Glutamatergic neuron (in vitro differentiated cells): ENCODE measurements at regions not wholly inside any gene's neighbourhood (a gene's known extent, or its start where the extent isn't known, plus 50 kb on each side); places are given as distances from the start of the nearest gene placed in this dataset.
A peak's percentile ranks its signal among the peaks of the same experiment; 100 is the strongest.

ENCODE experiments used
- DNase-seq: peaks from one replicate; pipeline ENCODE4 v3.0.0; 2022
- H3K27ac Mint-ChIP-seq: one replicate; pipeline ENCODE4 v1.8.0; 2020; ENCODE audit warnings: mild to moderate bottlenecking, mixed read lengths, inconsistent platforms; ENCODE audit not compliant: unreplicated experiment
- H3K27me3 Mint-ChIP-seq: one replicate; pipeline ENCODE4 v1.8.0; 2020; ENCODE audit warnings: mild to moderate bottlenecking, moderate library complexity, mixed read lengths, inconsistent platforms; ENCODE audit not compliant: unreplicated experiment
- H3K36me3 Mint-ChIP-seq: one replicate; pipeline ENCODE4 v1.8.0; 2020; ENCODE audit warnings: mild to moderate bottlenecking, mixed read lengths, inconsistent platforms; ENCODE audit not compliant: unreplicated experiment
- H3K4me1 Mint-ChIP-seq: one replicate; pipeline ENCODE4 v1.8.0; 2020; ENCODE audit warnings: mild to moderate bottlenecking, low read depth, mixed read lengths, inconsistent platforms; ENCODE audit not compliant: unreplicated experiment
- H3K4me3 Mint-ChIP-seq: one replicate; pipeline ENCODE4 v1.8.0; 2020; ENCODE audit warnings: mild to moderate bottlenecking, mixed read lengths, inconsistent platforms; ENCODE audit not compliant: unreplicated experiment
- H3K9me3 Mint-ChIP-seq: one replicate; pipeline ENCODE4 v1.8.0; 2020; ENCODE audit warnings: mild to moderate bottlenecking, moderate library complexity, mixed read lengths, inconsistent platforms; ENCODE audit not compliant: unreplicated experiment
- TF ChIP-seq, protein P1 (sequence below): fragments of 200-600 bp; sonication (generic); IDR thresholded peaks from one replicate; pipeline ENCODE4 v1.5.0; 2021; ENCODE audit not compliant: partially characterized antibody, unreplicated experiment

- peaks cover 5% of the 10 kb centered on the region for H3K9me3 Mint-ChIP-seq
- H3K27ac Mint-ChIP-seq, result no peak overlapping the region
- H3K4me1 Mint-ChIP-seq, result peaks cover 5% of the 10 kb centered on the region
- TF ChIP-seq, protein P1, sequence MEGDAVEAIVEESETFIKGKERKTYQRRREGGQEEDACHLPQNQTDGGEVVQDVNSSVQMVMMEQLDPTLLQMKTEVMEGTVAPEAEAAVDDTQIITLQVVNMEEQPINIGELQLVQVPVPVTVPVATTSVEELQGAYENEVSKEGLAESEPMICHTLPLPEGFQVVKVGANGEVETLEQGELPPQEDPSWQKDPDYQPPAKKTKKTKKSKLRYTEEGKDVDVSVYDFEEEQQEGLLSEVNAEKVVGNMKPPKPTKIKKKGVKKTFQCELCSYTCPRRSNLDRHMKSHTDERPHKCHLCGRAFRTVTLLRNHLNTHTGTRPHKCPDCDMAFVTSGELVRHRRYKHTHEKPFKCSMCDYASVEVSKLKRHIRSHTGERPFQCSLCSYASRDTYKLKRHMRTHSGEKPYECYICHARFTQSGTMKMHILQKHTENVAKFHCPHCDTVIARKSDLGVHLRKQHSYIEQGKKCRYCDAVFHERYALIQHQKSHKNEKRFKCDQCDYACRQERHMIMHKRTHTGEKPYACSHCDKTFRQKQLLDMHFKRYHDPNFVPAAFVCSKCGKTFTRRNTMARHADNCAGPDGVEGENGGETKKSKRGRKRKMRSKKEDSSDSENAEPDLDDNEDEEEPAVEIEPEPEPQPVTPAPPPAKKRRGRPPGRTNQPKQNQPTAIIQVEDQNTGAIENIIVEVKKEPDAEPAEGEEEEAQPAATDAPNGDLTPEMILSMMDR, result no peak
- DNase-seq, result no peak
- H3K4me3 Mint-ChIP-seq, result no peak overlapping the region
- H3K27me3 Mint-ChIP-seq, result peaks cover 21% of the 10 kb centered on the region
- H3K36me3 Mint-ChIP-seq, result no peaks in the 10 kb centered on the region
These were observed 75.2 kb downstream of the RHCG start for GRCh38 chr15:89421219-89421618.

GRCh38 chr15:89419370-89419984 is 76.9 kb downstream of the RHCG start:
- DNase-seq, result no peak
- Mint-ChIP-seq H3K36me3 (no peaks in the 10 kb centered on the region), H3K4me3 (no peak overlapping the region), H3K27ac (no peak overlapping the region), H3K27me3 (peaks cover 27% of the 10 kb centered on the region), H3K9me3 (peaks cover 7% of the 10 kb centered on the region), H3K4me1 (peaks cover 5% of the 10 kb centered on the region)
- TF ChIP-seq, protein P1, result no peak

DNA sequence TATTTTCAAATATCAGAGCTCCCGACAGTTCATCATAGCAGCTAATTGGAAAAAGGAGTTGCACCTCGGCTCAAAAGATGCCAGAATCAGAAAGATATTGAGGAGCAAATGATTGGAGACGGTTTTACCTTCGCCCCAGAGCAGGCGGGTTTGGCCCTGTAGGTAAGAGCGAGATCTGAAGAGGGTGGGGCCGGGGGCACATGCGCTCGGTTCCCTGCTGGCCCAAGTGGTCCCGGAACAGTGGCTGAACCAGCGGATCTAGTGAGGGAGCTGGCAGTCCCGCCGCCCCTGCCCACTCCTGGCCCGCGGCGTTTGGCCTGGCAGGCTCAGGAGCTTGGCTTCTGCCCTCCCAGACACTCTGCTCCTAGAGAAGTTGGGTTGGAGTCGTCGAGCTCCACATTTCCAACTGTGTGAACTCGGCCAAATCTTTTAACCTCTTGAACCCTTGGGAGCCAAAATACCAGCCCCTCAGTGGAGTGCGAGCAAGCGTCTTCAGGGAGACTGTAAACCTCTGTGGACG is 79.1 kb downstream of the RHCG start:
- Mint-ChIP-seq H3K4me3 (peak overlapping the region; percentile 26), H3K9me3 (peaks cover 9% of the 10 kb centered on the region), H3K36me3 (no peaks in the 10 kb centered on the region), H3K27ac (no peak overlapping the region), H3K27me3 (peaks cover 22% of the 10 kb centered on the region), H3K4me1 (peaks cover 5% of the 10 kb centered on the region)
- DNase-seq, result no peak
- TF ChIP-seq, protein P1, result no peak

- DNase-seq, result peak; percentile 94
- Mint-ChIP-seq H3K36me3 (no peaks in the 10 kb centered on the region), H3K27me3 (peaks cover 25% of the 10 kb centered on the region), H3K4me3 (peak overlapping the region; percentile 26), H3K9me3 (peaks cover 9% of the 10 kb centered on the region), H3K4me1 (peaks cover 7% of the 10 kb centered on the region), H3K27ac (no peak overlapping the region)
- TF ChIP-seq, protein P1, result peak; percentile 98
These were observed 79.8 kb downstream of the RHCG start for GRCh38 chr15:89416339-89417183.

DNA sequence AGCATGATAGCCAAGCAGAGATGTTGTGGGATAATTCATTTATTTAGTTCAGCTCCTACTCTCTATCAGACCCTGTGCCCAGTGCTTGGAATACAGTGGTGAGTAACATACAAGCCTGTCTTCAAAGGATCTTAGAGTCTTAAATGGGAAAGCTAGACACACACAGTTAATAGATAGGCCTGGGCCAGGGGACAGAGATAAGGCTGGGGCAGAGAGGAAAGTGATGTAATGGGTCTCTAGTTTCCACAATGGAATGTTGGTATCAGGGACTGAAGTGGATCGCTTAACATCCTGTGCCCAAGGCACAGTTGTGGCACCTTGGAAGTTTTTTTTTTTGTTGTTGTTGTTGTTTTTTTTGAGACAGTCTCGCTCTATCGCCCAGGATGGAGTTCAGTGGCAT is 79.9 kb upstream of the POLG start:
- Mint-ChIP-seq H3K36me3 (no peaks in the 10 kb centered on the region), H3K4me1 (peaks cover 7% of the 10 kb centered on the region), H3K4me3 (no peak overlapping the region), H3K9me3 (peaks cover 9% of the 10 kb centered on the region), H3K27ac (no peak overlapping the region), H3K27me3 (peaks cover 33% of the 10 kb centered on the region)
- DNase-seq, result no peak
- TF ChIP-seq, protein P1, result no peak
